ENCODE measurements at regions not wholly inside any gene's neighbourhood (a gene's known extent, or its start where the extent isn't known, plus 50 kb on each side); places are given as distances from the start of the nearest gene placed in this dataset.

GRCh38 chr2:65788556-65788955 lies 356.2 kb upstream of the SPRED2 start:
- H3K36me3 ChIP-seq, result no peaks in the 10 kb centered on the region
- H3K4me3 ChIP-seq, result no peak overlapping the region
- DNase-seq, result no peak
- no peaks in the 10 kb centered on the region for H3K4me1 ChIP-seq
- H3K9me3 ChIP-seq, result no peaks in the 10 kb centered on the region
- ATAC-seq, result no peak
- in situ Hi-C loops (cut with MboI; ENCODE audit: low sequenced_read_pairs in 4 of 4) (no loop called here), intact Hi-C loops (cut with DNase I; ENCODE audit: low total_unique reads) (no loop called here)
- no peaks in the 10 kb centered on the region for H3K27me3 ChIP-seq
- H3K27ac ChIP-seq, result no peak overlapping the region
- no peak for TF ChIP-seq POLR2A (IDR thresholded peaks at IDR 0.05)
- no peak for TF ChIP-seq CTCF (IDR thresholded peaks at IDR 0.05 in 4 of 5, conservative IDR thresholded peaks at IDR 0.05 in 1 of 5)

- H3K36me3 ChIP-seq, result no peaks in the 10 kb centered on the region
- no peaks in the 10 kb centered on the region for H3K9me3 ChIP-seq
- DNase-seq, result no peak
- no peak for ATAC-seq
- TF ChIP-seq CTCF (IDR thresholded peaks at IDR 0.05 in 4 of 5, conservative IDR thresholded peaks at IDR 0.05 in 1 of 5), result no peak
- no peak for TF ChIP-seq POLR2A (IDR thresholded peaks at IDR 0.05)
- in situ Hi-C loops (cut with MboI; ENCODE audit: low sequenced_read_pairs in 4 of 4), result no loop called here
- no peaks in the 10 kb centered on the region for H3K4me1 ChIP-seq
- H3K27me3 ChIP-seq, result no peaks in the 10 kb centered on the region
- H3K27ac ChIP-seq, result no peak overlapping the region
- intact Hi-C loops (cut with DNase I; ENCODE audit: low total_unique reads), result no loop called here
- no peak overlapping the region for H3K4me3 ChIP-seq
Measured at GRCh38 chr2:65786765-65787164, 354.4 kb upstream of the SPRED2 start.

- Histone ChIP-seq H3K27ac (no peak overlapping the region), H3K27me3 (no peaks in the 10 kb centered on the region), H3K4me3 (no peak overlapping the region), H3K9me3 (no peaks in the 10 kb centered on the region), H3K36me3 (no peaks in the 10 kb centered on the region), H3K4me1 (no peaks in the 10 kb centered on the region)
- ATAC-seq (no peak), DNase-seq (no peak)
- in situ Hi-C loops (cut with MboI; ENCODE audit: low sequenced_read_pairs in 4 of 4), result no loop called here
- no peak for TF ChIP-seq CTCF (IDR thresholded peaks at IDR 0.05 in 4 of 5, conservative IDR thresholded peaks at IDR 0.05 in 1 of 5)
- TF ChIP-seq POLR2A (IDR thresholded peaks at IDR 0.05), result no peak
- intact Hi-C loops (cut with DNase I; ENCODE audit: low total_unique reads), result no loop called here
Measured at GRCh38 chr2:65786007-65786717, 353.8 kb upstream of the SPRED2 start.

GRCh38 chr2:65782996-65783650 lies 350.7 kb upstream of the SPRED2 start:
- no peak overlapping the region for H3K27ac ChIP-seq
- no peaks in the 10 kb centered on the region for H3K4me1 ChIP-seq
- H3K27me3 ChIP-seq, result no peaks in the 10 kb centered on the region
- TF ChIP-seq CTCF (IDR thresholded peaks at IDR 0.05 in 4 of 5, conservative IDR thresholded peaks at IDR 0.05 in 1 of 5) (no peak), POLR2A (IDR thresholded peaks at IDR 0.05) (no peak)
- DNase-seq (no peak), ATAC-seq (no peak)
- in situ Hi-C loops (cut with MboI; ENCODE audit: low sequenced_read_pairs in 4 of 4) (no loop called here), intact Hi-C loops (cut with DNase I; ENCODE audit: low total_unique reads) (no loop called here)
- H3K4me3 ChIP-seq, result no peak overlapping the region
- no peaks in the 10 kb centered on the region for H3K9me3 ChIP-seq
- no peaks in the 10 kb centered on the region for H3K36me3 ChIP-seq
